ENCODE measurements at regions not wholly inside any gene's neighbourhood (a gene's known extent, or its start where the extent isn't known, plus 50 kb on each side); places are given as distances from the start of the nearest gene placed in this dataset.

DNA sequence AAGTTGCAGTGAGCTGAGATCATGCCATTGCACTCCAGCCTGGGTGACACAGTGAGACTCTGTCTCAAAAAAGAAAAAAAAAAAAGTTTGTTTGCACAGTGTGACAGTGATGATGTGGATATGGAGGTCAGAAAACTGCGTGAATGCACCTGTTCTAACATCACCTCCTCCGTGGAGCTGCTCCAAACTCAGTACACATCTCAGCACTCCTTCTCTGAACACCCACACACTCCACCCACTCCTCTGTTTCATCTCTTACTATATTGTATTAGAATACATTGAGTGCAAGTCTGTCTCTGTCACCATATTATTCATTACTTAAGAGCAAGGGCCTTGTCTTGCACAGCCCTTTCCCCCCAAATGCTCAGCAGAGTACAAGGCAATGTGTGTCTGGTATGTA, 51.5 kb upstream of the ENPP4 start:
- TF ChIP-seq ZNF274 (IDR thresholded peaks at IDR 0.05; ENCODE audit: low read depth, low read length) (no peak), EZH2 (IDR thresholded peaks at IDR 0.05) (no peak), YY1 (IDR thresholded peaks at IDR 0.05; ENCODE audit: extremely low read depth, insufficient replicate concordance, low read depth, low read length) (no peak), SP1 (IDR thresholded peaks at IDR 0.05; ENCODE audit: low read depth) (no peak), POLR2A (IDR thresholded peaks at IDR 0.05; ENCODE audit: borderline replicate concordance, extremely low read depth, insufficient read depth, insufficient read length) (no peak), REST (IDR thresholded peaks at IDR 0.05; ENCODE audit: low read depth) (no peak), POLR2AphosphoS5 (IDR thresholded peaks at IDR 0.05; ENCODE audit: low read depth, low read length) (no peak), TCF7L2 (IDR thresholded peaks at IDR 0.05; ENCODE audit: borderline replicate concordance, extremely low read depth, insufficient read depth, insufficient read length) (no peak)
- TF ChIP-seq, protein P1, sequence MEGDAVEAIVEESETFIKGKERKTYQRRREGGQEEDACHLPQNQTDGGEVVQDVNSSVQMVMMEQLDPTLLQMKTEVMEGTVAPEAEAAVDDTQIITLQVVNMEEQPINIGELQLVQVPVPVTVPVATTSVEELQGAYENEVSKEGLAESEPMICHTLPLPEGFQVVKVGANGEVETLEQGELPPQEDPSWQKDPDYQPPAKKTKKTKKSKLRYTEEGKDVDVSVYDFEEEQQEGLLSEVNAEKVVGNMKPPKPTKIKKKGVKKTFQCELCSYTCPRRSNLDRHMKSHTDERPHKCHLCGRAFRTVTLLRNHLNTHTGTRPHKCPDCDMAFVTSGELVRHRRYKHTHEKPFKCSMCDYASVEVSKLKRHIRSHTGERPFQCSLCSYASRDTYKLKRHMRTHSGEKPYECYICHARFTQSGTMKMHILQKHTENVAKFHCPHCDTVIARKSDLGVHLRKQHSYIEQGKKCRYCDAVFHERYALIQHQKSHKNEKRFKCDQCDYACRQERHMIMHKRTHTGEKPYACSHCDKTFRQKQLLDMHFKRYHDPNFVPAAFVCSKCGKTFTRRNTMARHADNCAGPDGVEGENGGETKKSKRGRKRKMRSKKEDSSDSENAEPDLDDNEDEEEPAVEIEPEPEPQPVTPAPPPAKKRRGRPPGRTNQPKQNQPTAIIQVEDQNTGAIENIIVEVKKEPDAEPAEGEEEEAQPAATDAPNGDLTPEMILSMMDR (IDR thresholded peaks at IDR 0.05 in 2 of 3, conservative IDR thresholded peaks at IDR 0.05 in 1 of 3; ENCODE audit: borderline replicate concordance in 1 of 3, insufficient read depth in 1 of 3, low read depth in 2 of 3, low read length in 2 of 3), result no peak

Data from HCT116 (cell line).